GM23248 (cell line): ENCODE measurements at regions not wholly inside any gene's neighbourhood (a gene's known extent, or its start where the extent isn't known, plus 50 kb on each side); places are given as distances from the start of the nearest gene placed in this dataset.

Source experiments
- EZH2 ChIP-seq: fragments of 200-600 bp; sonication (generic); IDR thresholded peaks from 2 replicates; pipeline ENCODE4 v1.6.1; 2018; ENCODE audit warnings: antibody characterized with exemption, mild to moderate bottlenecking; ENCODE audit not compliant: insufficient read depth, poor library complexity, severe bottlenecking
- EZH2phosphoT487 ChIP-seq: fragments of 200-600 bp; sonication (generic); IDR thresholded peaks from 2 replicates; pipeline ENCODE4 v1.6.1; 2018; ENCODE audit warnings: antibody characterized with exemption, moderate library complexity, mild to moderate bottlenecking, low read depth; ENCODE audit not compliant: insufficient read depth

- TF ChIP-seq EZH2phosphoT487, result no peak
- TF ChIP-seq EZH2, result no peak
These were observed 290.2 kb downstream of the SPATA17 start for GRCh38 chr1:217921126-217921904.
